Stimulated activated CD4-positive, alpha-beta T cell treated with anti-CD3 and anti-CD28 coated beads, Interleukin-12 subunit alpha, Interleukin-12 subunit beta, amount 100 ng/mL, for 4 hours (primary cell): ENCODE measurements at regions not wholly inside any gene's neighbourhood (a gene's known extent, or its start where the extent isn't known, plus 50 kb on each side); places are given as distances from the start of the nearest gene placed in this dataset.

Source experiments
- DNase-seq: peaks from one replicate; pipeline ENCODE4 v3.0.0-alpha.2; 2020

GRCh38 chr10:123417414-123417813 is 248.7 kb upstream of the GPR26 start:
- DNase-seq, result no peak

GRCh38 chr10:123421461-123421860 is 244.7 kb upstream of the GPR26 start:
- DNase-seq, result no peak

- no peak for DNase-seq
These were observed 243.9 kb upstream of the GPR26 start for GRCh38 chr10:123422261-123422660.

- no peak for DNase-seq
These were observed 241.6 kb upstream of the GPR26 start for GRCh38 chr10:123424537-123424936.

GRCh38 chr10:123425680-123426079 is 240.5 kb upstream of the GPR26 start:
- DNase-seq, result no peak

- no peak for DNase-seq
These were observed 238.9 kb upstream of the GPR26 start for GRCh38 chr10:123427165-123427786.

- DNase-seq, result no peak
These were observed 237.8 kb upstream of the GPR26 start for GRCh38 chr10:123428391-123428790.

GRCh38 chr10:123429706-123430221 is 236.4 kb upstream of the GPR26 start:
- no peak for DNase-seq

GRCh38 chr10:123433539-123433938 is 232.6 kb upstream of the GPR26 start:
- no peak for DNase-seq

- DNase-seq, result no peak
These were observed 231.6 kb upstream of the GPR26 start for GRCh38 chr10:123434435-123435039.

GRCh38 chr10:123442901-123443300 is 223.3 kb upstream of the GPR26 start:
- DNase-seq, result no peak

GRCh38 chr10:123443924-123444323 is 222.2 kb upstream of the GPR26 start:
- DNase-seq, result no peak

- no peak for DNase-seq
These were observed 220.8 kb upstream of the GPR26 start for GRCh38 chr10:123445261-123445775.

GRCh38 chr10:123446449-123447156 is 219.6 kb upstream of the GPR26 start:
- DNase-seq, result no peak

- DNase-seq, result no peak
These were observed 216.8 kb upstream of the GPR26 start for GRCh38 chr10:123449234-123449962.

- no peak for DNase-seq
These were observed 215.1 kb upstream of the GPR26 start for GRCh38 chr10:123450956-123451605.

GRCh38 chr10:123451618-123452245 is 214.4 kb upstream of the GPR26 start:
- no peak for DNase-seq

GRCh38 chr10:123454987-123455386 is 211.2 kb upstream of the GPR26 start:
- no peak for DNase-seq

- DNase-seq, result no peak
These were observed 210.3 kb upstream of the GPR26 start for GRCh38 chr10:123455861-123456260.

GRCh38 chr10:123458933-123459332 is 207.2 kb upstream of the GPR26 start:
- no peak for DNase-seq

- DNase-seq, result no peak
These were observed 206.6 kb upstream of the GPR26 start for GRCh38 chr10:123459371-123460091.
